ENCODE measurements at regions not wholly inside any gene's neighbourhood (a gene's known extent, or its start where the extent isn't known, plus 50 kb on each side); places are given as distances from the start of the nearest gene placed in this dataset.

- TF ChIP-seq EZH2 (IDR thresholded peaks at IDR 0.05) (no peak), POLR2AphosphoS5 (IDR thresholded peaks at IDR 0.05; ENCODE audit: borderline replicate concordance, low read depth, low read length) (no peak)
Measured at GRCh38 chr2:234789556-234790325, 162.1 kb upstream of the SH3BP4 start.
